H9 (cell line): ENCODE measurements at regions not wholly inside any gene's neighbourhood (a gene's known extent, or its start where the extent isn't known, plus 50 kb on each side); places are given as distances from the start of the nearest gene placed in this dataset.
A peak's percentile ranks its signal among the peaks of the same experiment; 100 is the strongest.

Experiments used
- DNase-seq: peaks from one replicate; pipeline ENCODE4 v3.0.0-alpha.2; 2017
- H2AFZ ChIP-seq: one replicate; pipeline ENCODE4 v1.6.1; 2013; ENCODE audit warnings: mild to moderate bottlenecking, low read length, control low read depth, moderate library complexity
- H2AK5ac ChIP-seq: 2 replicates; pipeline ENCODE4 v1.6.1; 2013; ENCODE audit warnings: low read length, control low read depth, mixed read lengths; ENCODE audit not compliant: insufficient read length
- H2BK120ac ChIP-seq: one replicate; pipeline ENCODE4 v1.6.1; 2013; ENCODE audit warnings: low read depth, mild to moderate bottlenecking, low read length, control low read depth, inconsistent platforms; ENCODE audit not compliant: poor library complexity, severe bottlenecking
- H2BK12ac ChIP-seq: 2 replicates; pipeline ENCODE4 v1.6.1; 2013; ENCODE audit warnings: low read length, control low read depth, mixed read lengths, low read depth; ENCODE audit not compliant: insufficient read length
- H2BK15ac ChIP-seq: 2 replicates; pipeline ENCODE4 v1.6.1; 2013; ENCODE audit warnings: low read depth, low read length, control low read depth
- H2BK20ac ChIP-seq: one replicate; pipeline ENCODE4 v1.6.1; 2013; ENCODE audit warnings: low read depth, mild to moderate bottlenecking, low read length, control low read depth, inconsistent platforms; ENCODE audit not compliant: poor library complexity, severe bottlenecking
- H2BK5ac ChIP-seq: 2 replicates; pipeline ENCODE4 v1.6.1; 2013; ENCODE audit warnings: low read length, control low read depth, mixed read lengths; ENCODE audit not compliant: insufficient read length
- H3K14ac ChIP-seq: 2 replicates; pipeline ENCODE4 v1.6.1; 2013; ENCODE audit warnings: low read length, control low read depth; ENCODE audit not compliant: insufficient read depth
- H3K18ac ChIP-seq: 2 replicates; pipeline ENCODE4 v1.6.1; 2013; ENCODE audit warnings: low read depth, mild to moderate bottlenecking, mixed read lengths, low read length, control low read depth; ENCODE audit not compliant: insufficient read length
- H3K23ac ChIP-seq: 2 replicates; pipeline ENCODE4 v1.6.1; 2013; ENCODE audit warnings: low read length, control low read depth, mixed read lengths, low read depth; ENCODE audit not compliant: insufficient read length
- H3K23me2 ChIP-seq: 2 replicates; pipeline ENCODE4 v1.6.1; 2013; ENCODE audit warnings: low read depth, mild to moderate bottlenecking, mixed read lengths, low read length, control low read depth; ENCODE audit not compliant: insufficient read length, poor library complexity, severe bottlenecking
- H3K27ac ChIP-seq: 2 replicates; pipeline ENCODE4 v1.5.1; 2013; ENCODE audit warnings: low read length, control low read depth, mixed read lengths, low read depth; ENCODE audit not compliant: insufficient read length
- H3K27me3 ChIP-seq: 2 replicates; pipeline ENCODE4 v1.6.1; 2013; ENCODE audit warnings: low read length, control low read depth, inconsistent platforms; ENCODE audit not compliant: insufficient read depth
- H3K4ac ChIP-seq: 2 replicates; pipeline ENCODE4 v1.6.1; 2013; ENCODE audit warnings: low read depth, mild to moderate bottlenecking, control low read depth, inconsistent platforms, low read length, moderate library complexity
- H3K4me1 ChIP-seq: 2 replicates; pipeline ENCODE4 v1.6.1; 2013; ENCODE audit warnings: low read length, control low read depth, inconsistent platforms; ENCODE audit not compliant: insufficient read depth
- H3K4me2 ChIP-seq: 2 replicates; pipeline ENCODE4 v1.6.1; 2013; ENCODE audit warnings: low read length, control low read depth, mixed read lengths; ENCODE audit not compliant: insufficient read length, insufficient read depth
- H3K56ac ChIP-seq: 2 replicates; pipeline ENCODE4 v1.6.1; 2013; ENCODE audit warnings: low read depth, mild to moderate bottlenecking, mixed read lengths, low read length, control low read depth; ENCODE audit not compliant: insufficient read length
- H3K79me1 ChIP-seq: 2 replicates; pipeline ENCODE4 v1.6.1; 2013; ENCODE audit warnings: low read depth, mild to moderate bottlenecking, moderate library complexity, low read length, control low read depth, inconsistent platforms; ENCODE audit not compliant: insufficient read depth, poor library complexity, severe bottlenecking
- H3K79me2 ChIP-seq: 2 replicates; pipeline ENCODE4 v1.6.1; 2013; ENCODE audit warnings: low read length, control low read depth, inconsistent platforms; ENCODE audit not compliant: insufficient read depth
- H3K9ac ChIP-seq: 2 replicates; pipeline ENCODE4 v1.6.1; 2013; ENCODE audit warnings: low read length, control low read depth, mixed read lengths; ENCODE audit not compliant: insufficient read length; ENCODE audit errors: extremely low read depth
- H3K9me3 ChIP-seq: one replicate; pipeline ENCODE4 v1.6.1; 2013; ENCODE audit warnings: low read depth, low read length, inconsistent platforms; ENCODE audit not compliant: control insufficient read depth
- H3T11ph ChIP-seq: one replicate; pipeline ENCODE4 v1.6.1; 2013; ENCODE audit warnings: mild to moderate bottlenecking, low read length, control low read depth, inconsistent platforms
- H4K20me1 ChIP-seq: one replicate; pipeline ENCODE4 v1.6.1; 2013; ENCODE audit not compliant: control insufficient read depth, insufficient read length, insufficient read depth
- H4K5ac ChIP-seq: 2 replicates; pipeline ENCODE4 v1.6.1; 2013; ENCODE audit warnings: low read depth, mild to moderate bottlenecking, mixed read lengths, low read length, control low read depth; ENCODE audit not compliant: insufficient read length
- H4K8ac ChIP-seq: replicated peaks from 2 replicates; pipeline ENCODE4 v1.6.1; 2013; ENCODE audit warnings: low read length, control low read depth, mixed read lengths, low read depth; ENCODE audit not compliant: insufficient read length
- H4K91ac ChIP-seq: 2 replicates; pipeline ENCODE4 v1.6.1; 2013; ENCODE audit warnings: low read depth, mild to moderate bottlenecking, moderate library complexity, mixed read lengths, low read length, control low read depth; ENCODE audit not compliant: insufficient read length
- H3K27ac Mint-ChIP-seq, 3 experiments: 2 replicates in 2 of 3; 3 replicates in 1 of 3; pipeline ENCODE4 v1.8.0; 2020 to 2021; ENCODE audit warnings: mixed read lengths in 3 of 3, mild to moderate bottlenecking in 1 of 3, moderate library complexity in 1 of 3
- H3K27me3 Mint-ChIP-seq: 2 replicates; pipeline ENCODE4 v1.8.0; 2021; ENCODE audit warnings: low read depth, mild to moderate bottlenecking, moderate library complexity, mixed read lengths
- H3K36me3 Mint-ChIP-seq, 3 experiments: 2 replicates in 2 of 3; 3 replicates in 1 of 3; pipeline ENCODE4 v1.8.0; 2020 to 2021; ENCODE audit warnings: low read depth in 3 of 3, mixed read lengths in 3 of 3; ENCODE audit not compliant: insufficient read depth in 1 of 3
- H3K4me1 Mint-ChIP-seq, 2 experiments: 2 replicates each; pipeline ENCODE4 v1.8.0; 2020; ENCODE audit warnings: mixed read lengths in 2 of 2
- H3K4me3 Mint-ChIP-seq, 2 experiments: 2 replicates in 1 of 2; 3 replicates in 1 of 2; pipeline ENCODE4 v1.8.0; 2020 to 2021; ENCODE audit warnings: mild to moderate bottlenecking in 2 of 2, mixed read lengths in 2 of 2, moderate library complexity in 1 of 2
- H3K9me3 Mint-ChIP-seq, 2 experiments: 2 replicates in 1 of 2; 3 replicates in 1 of 2; pipeline ENCODE4 v1.8.0; 2020; ENCODE audit warnings: mild to moderate bottlenecking in 2 of 2, mixed read lengths in 2 of 2, moderate library complexity in 1 of 2
- WGBS: extraction: QIAGEN DNeasy Blood & Tissue Kit; methylation state at CpG from one replicate; pipeline ENCODE4 v1.1.7; 2013; ENCODE audit warnings: missing lambda C conversion rate, low lambda C conversion rate, mixed read lengths; ENCODE audit not compliant: insufficient read length; ENCODE audit errors: extremely low coverage; 5-methylcytosine and 5-hydroxymethylcytosine counted together
- TF ChIP-seq, protein P1 (sequence below): fragments of 200-600 bp; sonication (generic); conservative IDR thresholded peaks from 3 replicates; pipeline ENCODE4 v1.8.0; 2021; ENCODE audit warnings: antibody characterized with exemption, mild to moderate bottlenecking

DNA sequence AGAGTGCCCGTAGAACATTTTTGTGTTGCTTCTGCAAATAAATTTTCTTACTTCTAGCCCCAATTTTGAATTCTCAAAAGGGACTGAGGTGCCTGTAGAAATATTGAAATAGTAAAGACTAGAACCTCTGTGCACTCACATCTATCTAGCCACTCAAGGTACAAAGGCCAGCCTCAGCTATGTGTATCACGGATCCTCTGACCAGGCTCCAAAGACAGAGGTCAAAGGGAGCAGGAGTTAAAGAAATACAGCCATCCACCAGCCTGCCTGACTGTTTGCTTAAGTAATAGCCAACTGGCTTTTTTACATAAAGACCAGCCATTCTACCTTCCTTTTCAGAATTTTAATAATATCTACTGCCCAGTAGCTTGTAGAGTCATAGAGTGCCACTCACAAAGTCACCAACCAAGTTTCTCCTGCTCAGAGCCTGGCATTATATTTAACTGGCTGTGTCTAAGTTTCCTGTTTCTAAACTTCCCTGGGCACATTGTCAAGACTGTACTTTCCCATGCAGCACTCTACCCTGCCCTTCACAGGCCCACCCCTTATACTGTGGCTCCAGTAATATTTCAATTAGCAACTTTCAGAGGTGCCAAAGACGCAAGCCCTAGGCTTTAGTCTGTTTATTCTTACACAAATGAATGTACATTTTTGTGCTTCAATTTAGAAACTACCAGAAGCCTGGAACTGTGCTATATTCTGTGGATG, 338.3 kb upstream of the NT5C1B start:
- peaks cover 1 to 6% of the 10 kb centered on the region in 2 experiments; a peak in 3 of 4 replicates for H3K4me1 Mint-ChIP-seq
- Histone ChIP-seq H3K18ac (no peak overlapping the region), H3K23me2 (no peaks in the 10 kb centered on the region), H2BK120ac (no peak overlapping the region), H4K8ac (no peak overlapping the region), H3K27ac (no peak overlapping the region), H4K20me1 (no peaks in the 10 kb centered on the region), H4K91ac (no peak overlapping the region), H3K4me2 (no peak overlapping the region), H2BK20ac (no peak overlapping the region), H3T11ph (no peak overlapping the region), H3K79me2 (no peaks in the 10 kb centered on the region), H3K27me3 (no peaks in the 10 kb centered on the region), H3K9me3 (no peaks in the 10 kb centered on the region), H4K5ac (no peak overlapping the region), H2AK5ac (no peak overlapping the region), H3K14ac (no peak overlapping the region), H3K4ac (no peak overlapping the region), H2BK15ac (no peak overlapping the region), H3K79me1 (no peaks in the 10 kb centered on the region), H2BK12ac (peak overlapping the region; percentile 73), H3K56ac (no peak overlapping the region), H3K4me1 (no peaks in the 10 kb centered on the region), H2BK5ac (no peak overlapping the region), H3K23ac (no peak overlapping the region), H2AFZ (no peak overlapping the region), H3K9ac (no peak overlapping the region)
- no peak overlapping the region for H3K27ac Mint-ChIP-seq
- no peak overlapping the region for H3K4me3 Mint-ChIP-seq
- H3K9me3 Mint-ChIP-seq: peaks cover 3 to 5% of the 10 kb centered on the region in 2 experiments
- H3K27me3 Mint-ChIP-seq: no peaks in the 10 kb centered on the region
- H3K36me3 Mint-ChIP-seq: peaks cover 0 to 5% (median 2%) of the 10 kb centered on the region in 3 experiments; a peak in 4 of 7 replicates
- no peak for DNase-seq
- TF ChIP-seq, protein P1, sequence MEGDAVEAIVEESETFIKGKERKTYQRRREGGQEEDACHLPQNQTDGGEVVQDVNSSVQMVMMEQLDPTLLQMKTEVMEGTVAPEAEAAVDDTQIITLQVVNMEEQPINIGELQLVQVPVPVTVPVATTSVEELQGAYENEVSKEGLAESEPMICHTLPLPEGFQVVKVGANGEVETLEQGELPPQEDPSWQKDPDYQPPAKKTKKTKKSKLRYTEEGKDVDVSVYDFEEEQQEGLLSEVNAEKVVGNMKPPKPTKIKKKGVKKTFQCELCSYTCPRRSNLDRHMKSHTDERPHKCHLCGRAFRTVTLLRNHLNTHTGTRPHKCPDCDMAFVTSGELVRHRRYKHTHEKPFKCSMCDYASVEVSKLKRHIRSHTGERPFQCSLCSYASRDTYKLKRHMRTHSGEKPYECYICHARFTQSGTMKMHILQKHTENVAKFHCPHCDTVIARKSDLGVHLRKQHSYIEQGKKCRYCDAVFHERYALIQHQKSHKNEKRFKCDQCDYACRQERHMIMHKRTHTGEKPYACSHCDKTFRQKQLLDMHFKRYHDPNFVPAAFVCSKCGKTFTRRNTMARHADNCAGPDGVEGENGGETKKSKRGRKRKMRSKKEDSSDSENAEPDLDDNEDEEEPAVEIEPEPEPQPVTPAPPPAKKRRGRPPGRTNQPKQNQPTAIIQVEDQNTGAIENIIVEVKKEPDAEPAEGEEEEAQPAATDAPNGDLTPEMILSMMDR: no peak
- WGBS: no CpG with 5 or more reads among the region's 3 CpGs
